ENCODE measurements at regions not wholly inside any gene's neighbourhood (a gene's known extent, or its start where the extent isn't known, plus 50 kb on each side); places are given as distances from the start of the nearest gene placed in this dataset.

DNA sequence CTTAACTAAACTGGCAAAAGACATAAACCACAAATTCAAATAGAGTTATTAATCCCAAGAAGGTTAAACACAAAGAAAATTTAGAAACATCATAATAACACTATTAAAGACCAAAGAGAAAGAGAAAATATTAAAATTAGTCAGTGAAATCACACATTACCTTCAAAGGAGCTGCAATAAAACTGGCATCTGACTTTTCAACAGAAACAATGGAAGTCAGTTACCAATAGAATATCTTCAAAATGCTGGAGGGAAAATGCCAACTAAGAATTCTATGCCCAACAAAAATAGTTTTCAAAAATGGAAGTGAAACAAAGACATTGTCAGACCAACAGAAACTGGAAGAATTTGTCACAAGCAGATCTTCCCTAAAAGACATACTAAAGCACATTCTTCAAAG, 68.7 kb upstream of the RNF7 start:
- no peak for DNase-seq (ENCODE audit: low spot score)

DNA sequence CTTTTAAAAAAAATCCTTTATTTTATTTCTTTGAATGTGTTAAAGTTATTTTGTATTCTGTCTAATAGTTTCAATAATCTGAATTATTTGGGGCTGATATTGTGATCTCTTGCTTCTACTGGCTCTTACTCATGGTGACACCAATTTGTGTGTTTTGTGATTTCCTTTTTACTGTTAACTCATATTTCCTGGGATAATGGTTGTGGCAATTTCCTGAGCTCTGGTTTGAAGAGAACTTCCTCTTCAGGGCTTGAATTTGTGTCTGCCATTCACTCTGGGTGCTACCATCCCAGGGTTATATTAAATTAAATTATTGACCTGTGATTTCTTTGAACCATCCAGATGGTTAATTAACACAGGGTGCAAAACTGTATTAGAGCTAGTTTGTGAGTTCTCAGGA, 60.4 kb upstream of the RNF7 start:
- no peak for DNase-seq (ENCODE audit: low spot score)

- peak; percentile 29 for DNase-seq (ENCODE audit: low spot score)
Observed at GRCh38 chr3:141680620-141681389, 57.3 kb upstream of the RNF7 start.

DNA sequence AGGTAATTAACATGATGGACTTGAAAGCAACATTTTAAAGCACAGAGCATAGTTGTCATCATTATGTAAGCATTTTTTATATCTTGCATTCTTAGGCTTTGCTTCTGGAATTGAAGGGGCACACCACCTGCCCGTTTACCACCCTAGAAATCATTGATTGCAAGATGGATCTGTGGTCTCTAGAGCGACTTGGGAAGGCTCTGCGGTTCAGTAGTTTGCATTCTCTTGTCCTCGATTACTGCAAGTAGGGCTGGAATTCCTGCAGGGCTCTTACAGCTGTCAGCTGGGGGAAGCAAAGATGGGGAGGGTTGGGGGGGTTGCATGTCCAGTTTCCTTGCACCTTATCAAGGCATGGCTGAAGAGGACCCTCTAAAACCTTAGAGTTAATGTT, 56.7 kb upstream of the RNF7 start:
- DNase-seq (ENCODE audit: low spot score) = no peak

DNA sequence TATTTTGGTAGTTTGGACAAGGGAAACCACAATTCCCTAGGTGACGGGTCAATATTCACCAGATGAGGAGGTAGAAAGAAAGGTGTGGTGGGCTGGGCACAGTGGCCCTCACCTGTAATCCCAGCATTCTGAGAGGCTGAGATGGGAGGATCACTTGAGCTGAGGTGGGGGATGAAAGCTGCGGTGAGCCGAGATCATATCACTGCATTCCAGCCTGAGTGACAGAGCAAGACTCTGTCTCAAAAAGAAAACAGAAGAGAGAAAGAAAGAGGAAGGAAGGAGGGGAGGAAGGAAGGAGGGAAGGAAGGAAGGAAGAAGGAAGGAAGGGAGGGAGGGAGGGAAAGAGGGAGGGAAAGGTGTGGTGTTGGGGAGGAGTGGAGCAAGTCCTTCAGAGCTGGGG, 56.1 kb upstream of the RNF7 start:
- DNase-seq (ENCODE audit: low spot score) = no peak

DNA sequence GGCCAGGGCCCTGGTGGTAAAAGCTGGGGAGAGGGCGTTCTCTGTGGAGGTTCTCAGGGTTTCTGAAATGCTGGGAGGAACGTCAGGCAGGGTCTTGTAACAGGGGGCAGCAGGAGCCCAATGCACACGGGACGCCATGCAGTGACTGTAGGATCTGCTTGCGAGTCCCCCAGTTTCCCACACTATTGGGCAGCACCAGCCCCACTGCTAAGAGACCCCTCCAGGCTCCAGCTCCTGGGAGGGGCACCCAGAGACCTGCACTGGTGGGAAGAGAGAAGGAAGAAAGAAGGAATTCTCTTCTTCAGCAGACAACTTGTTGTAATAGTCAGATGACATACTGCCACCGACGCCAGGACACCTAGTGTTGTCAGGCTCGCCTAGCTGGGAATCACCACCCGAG, 55.2 kb upstream of the RNF7 start:
- DNase-seq (ENCODE audit: low spot score) = no peak

DNA sequence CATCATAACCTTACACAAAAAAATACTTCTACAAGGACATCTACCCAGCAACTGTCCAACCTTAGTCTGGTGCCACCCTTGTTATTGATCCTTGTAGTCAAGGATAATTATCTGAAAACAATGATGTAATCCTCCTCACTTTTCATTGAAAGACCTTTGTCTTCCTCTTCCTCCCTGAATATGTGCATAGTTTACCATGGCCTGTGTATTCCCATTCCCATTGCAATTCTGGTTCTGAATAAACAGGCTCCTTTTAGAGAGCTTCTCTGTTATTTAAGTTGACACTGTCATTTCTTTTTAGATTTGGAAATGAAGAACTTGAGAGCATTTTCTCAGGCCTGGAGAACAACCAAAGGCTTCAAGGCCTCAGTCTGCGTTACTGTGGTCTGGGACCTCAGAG, 53.3 kb upstream of the RNF7 start:
- no peak for DNase-seq (ENCODE audit: low spot score)

- DNase-seq (ENCODE audit: low spot score) = peak; percentile 84
Observed at GRCh38 chr3:141686466-141687291, 51.4 kb upstream of the RNF7 start.

Measured in GM03348 (cell line).